ENCODE measurements at regions not wholly inside any gene's neighbourhood (a gene's known extent, or its start where the extent isn't known, plus 50 kb on each side); places are given as distances from the start of the nearest gene placed in this dataset.

DNA sequence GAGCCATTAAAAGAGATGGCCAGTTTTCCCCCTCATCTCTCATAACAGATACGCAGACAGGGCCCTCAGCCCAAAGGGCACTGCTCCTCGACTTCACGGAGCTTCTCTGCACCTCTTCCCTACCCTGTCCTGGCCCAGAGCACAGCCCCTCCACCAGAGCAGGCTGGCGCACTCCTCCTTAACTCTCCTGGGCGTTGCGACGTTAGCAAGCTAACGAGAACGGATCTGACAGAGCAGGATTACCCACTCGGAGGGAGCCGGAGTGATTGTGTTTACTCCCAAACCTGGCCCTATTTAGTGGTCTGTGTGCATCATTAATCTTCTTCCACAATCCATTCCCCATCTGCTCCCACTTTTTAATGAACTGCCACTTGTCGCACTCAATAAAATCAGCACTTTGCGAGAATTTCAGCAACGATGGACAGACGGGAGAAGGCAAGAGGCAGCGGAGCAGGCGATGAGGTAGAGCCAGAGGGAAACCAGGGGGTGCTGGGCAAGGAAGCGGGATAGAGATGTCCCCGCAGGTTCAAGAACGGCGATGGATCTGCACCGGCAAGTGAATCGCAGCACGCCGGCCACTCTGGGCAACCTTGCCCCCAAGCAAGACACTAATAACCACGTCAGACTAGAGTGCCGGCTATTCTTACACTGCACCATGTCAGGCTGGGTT lies 159.4 kb downstream of the BUD13 start:
- TF ChIP-seq OSR1 (CRISPR knock-in tag; IDR thresholded peaks at IDR 0.05) (no peak), TOX (CRISPR knock-in tag; IDR thresholded peaks at IDR 0.05; ENCODE audit: borderline replicate concordance) (no peak), ZC3H10 (CRISPR knock-in tag; IDR thresholded peaks at IDR 0.05) (no peak), BACH2 (CRISPR knock-in tag; IDR thresholded peaks at IDR 0.05; ENCODE audit: borderline replicate concordance) (no peak), ZNF70 (CRISPR knock-in tag; IDR thresholded peaks at IDR 0.05) (no peak), PPARA (CRISPR knock-in tag; IDR thresholded peaks at IDR 0.05; ENCODE audit: borderline replicate concordance) (no peak), GLIS3 (CRISPR knock-in tag; IDR thresholded peaks at IDR 0.05) (no peak), ISL1 (CRISPR knock-in tag; IDR thresholded peaks at IDR 0.05) (no peak), TCF4 (CRISPR knock-in tag; IDR thresholded peaks at IDR 0.05; ENCODE audit: borderline replicate concordance) (no peak), ARNTL (CRISPR knock-in tag; IDR thresholded peaks at IDR 0.05; ENCODE audit: borderline replicate concordance, low read depth) (no peak), ZFP3 (CRISPR knock-in tag; IDR thresholded peaks at IDR 0.05) (no peak), ZFP30 (CRISPR knock-in tag; IDR thresholded peaks at IDR 0.05) (no peak), CSDC2 (CRISPR knock-in tag; IDR thresholded peaks at IDR 0.05) (no peak), ESRRG (CRISPR knock-in tag; IDR thresholded peaks at IDR 0.05) (no peak)
- TF ChIP-seq, protein P1, sequence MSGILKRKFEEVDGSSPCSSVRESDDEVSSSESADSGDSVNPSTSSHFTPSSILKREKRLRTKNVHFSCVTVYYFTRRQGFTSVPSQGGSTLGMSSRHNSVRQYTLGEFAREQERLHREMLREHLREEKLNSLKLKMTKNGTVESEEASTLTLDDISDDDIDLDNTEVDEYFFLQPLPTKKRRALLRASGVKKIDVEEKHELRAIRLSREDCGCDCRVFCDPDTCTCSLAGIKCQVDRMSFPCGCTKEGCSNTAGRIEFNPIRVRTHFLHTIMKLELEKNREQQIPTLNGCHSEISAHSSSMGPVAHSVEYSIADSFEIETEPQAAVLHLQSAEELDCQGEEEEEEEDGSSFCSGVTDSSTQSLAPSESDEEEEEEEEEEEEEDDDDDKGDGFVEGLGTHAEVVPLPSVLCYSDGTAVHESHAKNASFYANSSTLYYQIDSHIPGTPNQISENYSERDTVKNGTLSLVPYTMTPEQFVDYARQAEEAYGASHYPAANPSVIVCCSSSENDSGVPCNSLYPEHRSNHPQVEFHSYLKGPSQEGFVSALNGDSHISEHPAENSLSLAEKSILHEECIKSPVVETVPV (CRISPR knock-in tag; IDR thresholded peaks at IDR 0.05): no peak
- TF ChIP-seq, protein P2, sequence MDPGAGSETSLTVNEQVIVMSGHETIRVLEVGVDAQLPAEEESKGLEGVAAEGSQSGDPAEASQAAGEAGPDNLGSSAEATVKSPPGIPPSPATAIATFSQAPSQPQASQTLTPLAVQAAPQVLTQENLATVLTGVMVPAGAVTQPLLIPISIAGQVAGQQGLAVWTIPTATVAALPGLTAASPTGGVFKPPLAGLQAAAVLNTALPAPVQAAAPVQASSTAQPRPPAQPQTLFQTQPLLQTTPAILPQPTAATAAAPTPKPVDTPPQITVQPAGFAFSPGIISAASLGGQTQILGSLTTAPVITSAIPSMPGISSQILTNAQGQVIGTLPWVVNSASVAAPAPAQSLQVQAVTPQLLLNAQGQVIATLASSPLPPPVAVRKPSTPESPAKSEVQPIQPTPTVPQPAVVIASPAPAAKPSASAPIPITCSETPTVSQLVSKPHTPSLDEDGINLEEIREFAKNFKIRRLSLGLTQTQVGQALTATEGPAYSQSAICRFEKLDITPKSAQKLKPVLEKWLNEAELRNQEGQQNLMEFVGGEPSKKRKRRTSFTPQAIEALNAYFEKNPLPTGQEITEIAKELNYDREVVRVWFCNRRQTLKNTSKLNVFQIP (CRISPR knock-in tag; IDR thresholded peaks at IDR 0.05; ENCODE audit: borderline replicate concordance, low read depth): no peak
- TF ChIP-seq, protein P3, sequence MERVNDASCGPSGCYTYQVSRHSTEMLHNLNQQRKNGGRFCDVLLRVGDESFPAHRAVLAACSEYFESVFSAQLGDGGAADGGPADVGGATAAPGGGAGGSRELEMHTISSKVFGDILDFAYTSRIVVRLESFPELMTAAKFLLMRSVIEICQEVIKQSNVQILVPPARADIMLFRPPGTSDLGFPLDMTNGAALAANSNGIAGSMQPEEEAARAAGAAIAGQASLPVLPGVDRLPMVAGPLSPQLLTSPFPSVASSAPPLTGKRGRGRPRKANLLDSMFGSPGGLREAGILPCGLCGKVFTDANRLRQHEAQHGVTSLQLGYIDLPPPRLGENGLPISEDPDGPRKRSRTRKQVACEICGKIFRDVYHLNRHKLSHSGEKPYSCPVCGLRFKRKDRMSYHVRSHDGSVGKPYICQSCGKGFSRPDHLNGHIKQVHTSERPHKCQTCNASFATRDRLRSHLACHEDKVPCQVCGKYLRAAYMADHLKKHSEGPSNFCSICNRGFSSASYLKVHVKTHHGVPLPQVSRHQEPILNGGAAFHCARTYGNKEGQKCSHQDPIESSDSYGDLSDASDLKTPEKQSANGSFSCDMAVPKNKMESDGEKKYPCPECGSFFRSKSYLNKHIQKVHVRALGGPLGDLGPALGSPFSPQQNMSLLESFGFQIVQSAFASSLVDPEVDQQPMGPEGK (CRISPR knock-in tag; IDR thresholded peaks at IDR 0.05; ENCODE audit: borderline replicate concordance): no peak

DNA sequence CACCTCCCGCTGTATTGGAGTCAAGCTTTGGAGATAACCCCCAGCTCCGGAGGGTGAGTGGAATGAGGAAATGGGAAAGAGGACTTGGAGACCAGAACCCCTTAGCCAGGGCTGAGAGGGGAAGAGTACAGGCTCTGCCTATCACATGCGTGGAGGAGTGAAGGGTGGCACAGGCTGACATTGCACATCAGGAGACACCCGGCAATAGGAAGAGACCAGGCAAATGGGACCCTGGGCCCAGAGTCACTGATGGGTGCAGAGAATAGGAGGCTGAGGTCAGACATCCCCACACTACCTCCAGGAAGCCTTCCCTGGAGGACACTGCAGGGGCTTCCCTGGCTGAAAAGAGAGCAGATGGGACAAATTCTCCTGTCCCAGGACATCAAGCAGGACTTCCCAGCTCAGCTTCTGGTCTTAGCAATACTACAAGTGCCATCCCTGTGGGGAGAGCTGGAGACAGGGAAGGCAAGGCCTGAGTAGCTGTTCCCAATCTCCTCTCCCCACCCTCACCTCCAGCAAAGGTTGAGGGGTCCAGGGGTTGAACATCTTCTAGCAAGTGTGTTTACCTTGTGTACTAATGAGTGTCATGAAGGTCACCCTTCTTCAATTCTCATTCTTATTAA lies 160.7 kb downstream of the BUD13 start:
- ATAC-seq: no peak

More for the DNA sequence above, 159.4 kb downstream of the BUD13 start:
- no peak for ATAC-seq

DNA sequence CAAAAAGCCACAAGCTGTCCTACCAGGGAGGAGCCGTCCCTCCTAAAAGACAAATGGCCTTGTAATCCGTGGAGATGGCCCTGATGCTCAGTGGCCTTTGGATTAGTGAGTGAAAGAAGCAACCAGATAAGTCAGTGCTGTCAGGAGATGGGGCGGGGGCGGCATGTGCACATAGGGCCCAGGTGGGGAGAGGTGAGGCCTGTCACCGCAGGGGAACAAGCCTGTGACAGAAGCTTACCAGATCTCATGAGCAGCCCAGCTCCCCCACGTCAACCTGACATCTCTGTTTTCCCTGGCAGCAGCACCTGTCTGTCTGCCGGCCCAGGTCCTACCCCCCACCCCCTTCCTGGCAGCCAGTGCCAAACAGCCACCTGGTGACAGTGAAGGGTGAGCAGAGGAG lies 162.6 kb downstream of the BUD13 start:
- TF ChIP-seq ISL1 (CRISPR knock-in tag; IDR thresholded peaks at IDR 0.05): no peak
- TF ChIP-seq ZNF70 (CRISPR knock-in tag; IDR thresholded peaks at IDR 0.05): no peak
- TF ChIP-seq, protein P4, sequence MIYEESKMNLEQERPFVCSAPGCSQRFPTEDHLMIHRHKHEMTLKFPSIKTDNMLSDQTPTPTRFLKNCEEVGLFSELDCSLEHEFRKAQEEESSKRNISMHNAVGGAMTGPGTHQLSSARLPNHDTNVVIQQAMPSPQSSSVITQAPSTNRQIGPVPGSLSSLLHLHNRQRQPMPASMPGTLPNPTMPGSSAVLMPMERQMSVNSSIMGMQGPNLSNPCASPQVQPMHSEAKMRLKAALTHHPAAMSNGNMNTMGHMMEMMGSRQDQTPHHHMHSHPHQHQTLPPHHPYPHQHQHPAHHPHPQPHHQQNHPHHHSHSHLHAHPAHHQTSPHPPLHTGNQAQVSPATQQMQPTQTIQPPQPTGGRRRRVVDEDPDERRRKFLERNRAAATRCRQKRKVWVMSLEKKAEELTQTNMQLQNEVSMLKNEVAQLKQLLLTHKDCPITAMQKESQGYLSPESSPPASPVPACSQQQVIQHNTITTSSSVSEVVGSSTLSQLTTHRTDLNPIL (CRISPR knock-in tag; IDR thresholded peaks at IDR 0.05; ENCODE audit: low read depth): no peak
- TF ChIP-seq, protein P1 (CRISPR knock-in tag; IDR thresholded peaks at IDR 0.05): no peak
- no peak for TF ChIP-seq OSR1 (CRISPR knock-in tag; IDR thresholded peaks at IDR 0.05)
- no peak for ATAC-seq

More for the DNA sequence above, 160.7 kb downstream of the BUD13 start:
- TF ChIP-seq CSDC2 (CRISPR knock-in tag; IDR thresholded peaks at IDR 0.05) (no peak), RARB (CRISPR knock-in tag; IDR thresholded peaks at IDR 0.05) (no peak), ESRRG (CRISPR knock-in tag; IDR thresholded peaks at IDR 0.05) (no peak), PPARA (CRISPR knock-in tag; IDR thresholded peaks at IDR 0.05; ENCODE audit: borderline replicate concordance) (no peak), ZFP3 (CRISPR knock-in tag; IDR thresholded peaks at IDR 0.05) (no peak)
- TF ChIP-seq, protein P4 (CRISPR knock-in tag; IDR thresholded peaks at IDR 0.05; ENCODE audit: low read depth): no peak
